Fibroblast of the aortic adventitia (primary cell): ENCODE measurements at regions not wholly inside any gene's neighbourhood (a gene's known extent, or its start where the extent isn't known, plus 50 kb on each side); places are given as distances from the start of the nearest gene placed in this dataset.

ENCODE experiments used
- DNase-seq: peaks from one replicate; pipeline ENCODE4 v3.0.0-alpha.2; 2010; ENCODE audit warnings: low read depth
- H3K4me3 ChIP-seq: 2 replicates; pipeline ENCODE4 v1.5.1; 2011; ENCODE audit warnings: low read depth, mild to moderate bottlenecking, control low read depth, low read length, moderate library complexity
- TF ChIP-seq, protein P1 (sequence below): IDR thresholded peaks from 2 replicates; pipeline ENCODE4 v1.5.1; 2011; ENCODE audit warnings: mild to moderate bottlenecking, low read length, control low read depth, inconsistent platforms; ENCODE audit not compliant: insufficient read depth

DNA sequence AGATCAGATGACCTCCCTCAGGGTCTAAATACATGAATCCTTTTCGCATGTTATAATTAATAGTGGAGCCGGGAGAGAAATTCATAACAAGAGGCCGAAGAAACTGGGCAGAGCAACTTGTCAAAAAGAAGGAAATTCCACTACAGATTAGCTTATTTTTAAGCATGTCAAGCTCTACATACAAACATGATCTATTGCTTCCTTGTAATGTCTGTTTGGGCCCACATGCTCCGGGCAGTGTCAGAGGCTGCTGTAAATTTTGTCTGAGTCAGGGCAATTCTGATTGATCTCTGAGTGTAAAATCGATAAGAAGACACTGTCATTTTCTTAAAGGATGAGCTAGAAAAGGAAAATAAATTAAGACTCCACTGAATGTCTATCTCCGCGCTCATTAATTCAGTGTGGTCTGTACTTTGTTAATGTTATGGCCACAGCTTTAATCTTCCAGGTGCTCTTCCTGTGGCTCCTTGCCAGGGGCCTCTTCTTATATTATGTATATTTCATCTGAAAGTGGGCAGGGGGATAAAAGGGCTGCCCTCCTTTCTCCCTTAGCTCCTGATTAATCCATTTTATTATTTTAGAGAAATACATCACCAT is 194.1 kb upstream of the SP8 start:
- no peak for DNase-seq
- H3K4me3 ChIP-seq, result no peak overlapping the region
- TF ChIP-seq, protein P1, sequence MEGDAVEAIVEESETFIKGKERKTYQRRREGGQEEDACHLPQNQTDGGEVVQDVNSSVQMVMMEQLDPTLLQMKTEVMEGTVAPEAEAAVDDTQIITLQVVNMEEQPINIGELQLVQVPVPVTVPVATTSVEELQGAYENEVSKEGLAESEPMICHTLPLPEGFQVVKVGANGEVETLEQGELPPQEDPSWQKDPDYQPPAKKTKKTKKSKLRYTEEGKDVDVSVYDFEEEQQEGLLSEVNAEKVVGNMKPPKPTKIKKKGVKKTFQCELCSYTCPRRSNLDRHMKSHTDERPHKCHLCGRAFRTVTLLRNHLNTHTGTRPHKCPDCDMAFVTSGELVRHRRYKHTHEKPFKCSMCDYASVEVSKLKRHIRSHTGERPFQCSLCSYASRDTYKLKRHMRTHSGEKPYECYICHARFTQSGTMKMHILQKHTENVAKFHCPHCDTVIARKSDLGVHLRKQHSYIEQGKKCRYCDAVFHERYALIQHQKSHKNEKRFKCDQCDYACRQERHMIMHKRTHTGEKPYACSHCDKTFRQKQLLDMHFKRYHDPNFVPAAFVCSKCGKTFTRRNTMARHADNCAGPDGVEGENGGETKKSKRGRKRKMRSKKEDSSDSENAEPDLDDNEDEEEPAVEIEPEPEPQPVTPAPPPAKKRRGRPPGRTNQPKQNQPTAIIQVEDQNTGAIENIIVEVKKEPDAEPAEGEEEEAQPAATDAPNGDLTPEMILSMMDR, result no peak

DNA sequence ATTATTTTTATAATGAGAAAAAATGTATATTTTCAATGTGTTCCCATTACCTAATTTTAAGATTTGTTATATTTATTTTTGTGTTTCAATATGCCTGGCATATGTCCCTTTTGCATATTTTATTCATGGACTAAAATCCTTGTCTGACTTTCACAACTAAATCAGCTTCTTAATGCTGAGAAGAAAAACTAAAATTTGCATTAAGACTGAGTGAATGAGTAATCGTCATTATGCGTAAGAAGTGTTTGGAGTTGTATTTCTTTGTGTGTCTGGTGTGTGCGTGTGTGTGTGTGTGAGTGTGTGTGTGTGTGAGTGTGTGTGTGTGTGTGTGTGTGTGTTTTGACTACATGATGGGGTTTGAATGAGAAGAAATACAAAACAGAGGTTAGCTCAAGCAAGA is 201.7 kb upstream of the SP8 start:
- no peak for DNase-seq
- TF ChIP-seq, protein P1, result no peak

DNA sequence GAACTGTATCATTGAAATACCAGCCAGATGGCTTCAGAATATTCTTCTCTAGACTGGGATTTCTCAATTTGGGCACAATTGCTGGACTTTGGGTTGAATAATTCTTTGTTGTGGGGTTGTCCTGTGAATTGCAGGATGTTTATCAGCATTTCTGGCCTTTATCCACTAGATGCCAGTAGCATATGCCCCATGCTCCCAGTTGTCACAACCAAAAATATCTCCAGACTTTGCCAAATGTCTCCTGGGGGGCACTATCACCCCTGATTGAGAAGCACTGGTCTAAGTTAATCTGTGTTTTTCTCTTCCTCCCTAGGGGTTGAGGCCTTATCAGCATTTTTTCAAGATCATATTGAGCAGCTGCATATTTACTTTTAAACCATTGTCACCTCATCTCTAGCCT is 204.9 kb upstream of the SP8 start:
- TF ChIP-seq, protein P1, result no peak
- DNase-seq, result no peak
- no peak overlapping the region for H3K4me3 ChIP-seq

More for the DNA sequence above, 201.7 kb upstream of the SP8 start:
- H3K4me3 ChIP-seq, result no peak overlapping the region

DNA sequence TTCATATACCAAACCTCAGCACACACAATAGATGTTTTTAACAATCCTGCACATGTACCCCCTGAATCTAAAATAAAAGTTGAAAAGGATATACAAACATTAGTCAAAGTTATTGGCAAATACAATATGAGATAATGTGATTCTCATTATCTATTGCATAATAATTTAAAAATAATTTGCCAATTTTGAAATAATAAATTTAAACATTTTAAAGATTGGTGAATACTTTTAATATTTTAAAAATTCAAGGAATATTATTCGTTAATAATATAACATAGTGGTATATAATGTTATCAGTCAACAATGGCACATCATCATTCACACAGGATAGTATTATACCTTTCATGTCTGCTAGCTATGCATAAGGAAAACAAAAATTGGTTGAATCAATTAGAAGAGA is 207.0 kb upstream of the SP8 start:
- TF ChIP-seq, protein P1, result no peak
- H3K4me3 ChIP-seq, result no peak overlapping the region
- DNase-seq, result no peak

DNA sequence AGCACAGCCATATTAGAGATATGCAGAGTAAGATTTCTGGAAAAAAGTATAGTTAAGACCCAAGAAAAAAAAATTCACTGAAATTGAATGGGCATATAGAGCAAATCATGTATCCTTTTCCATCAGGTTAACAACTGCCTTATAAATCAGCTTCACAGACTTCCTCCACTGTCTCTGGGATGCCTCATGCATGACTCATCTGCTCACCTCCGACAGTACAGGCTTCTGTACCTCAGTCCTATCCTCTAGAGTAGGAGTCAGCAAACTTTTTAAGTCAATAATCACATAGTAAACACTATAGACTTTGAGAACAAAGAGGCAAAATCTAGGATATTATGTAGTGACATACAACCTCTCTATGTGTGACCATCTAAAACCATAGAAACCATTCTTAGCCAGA is 211.6 kb upstream of the SP8 start:
- DNase-seq, result no peak
- TF ChIP-seq, protein P1, result no peak
- H3K4me3 ChIP-seq, result no peak overlapping the region

DNA sequence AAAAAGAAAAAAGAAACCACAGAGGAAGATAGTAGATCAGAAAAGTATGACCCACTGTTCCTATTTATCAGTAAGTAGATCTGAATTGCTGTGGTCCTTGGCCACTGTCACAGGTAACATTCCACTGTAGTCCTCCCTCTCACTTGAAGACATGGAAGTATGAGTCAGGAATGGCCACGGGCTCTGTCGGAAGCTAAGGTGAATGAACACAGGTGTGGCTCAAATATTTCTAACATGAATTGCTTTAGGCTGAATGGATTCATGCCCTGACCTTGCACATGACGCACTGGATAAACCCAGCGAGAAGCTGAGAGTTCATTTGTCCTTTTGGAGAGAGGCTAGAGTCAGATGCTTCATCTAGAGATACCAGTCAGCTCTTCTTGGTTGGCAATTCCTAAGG is 224.5 kb upstream of the SP8 start:
- H3K4me3 ChIP-seq, result no peak overlapping the region
- DNase-seq, result no peak

More for the DNA sequence above, 224.5 kb upstream of the SP8 start:
- TF ChIP-seq, protein P1, result no peak
